K562 (cell line): ENCODE measurements at regions not wholly inside any gene's neighbourhood (a gene's known extent, or its start where the extent isn't known, plus 50 kb on each side); places are given as distances from the start of the nearest gene placed in this dataset.

Experiments
- ATAC-seq: fragments of 200-7000 bp; cut with Tn5 transposase; 3 replicates; pipeline ENCODE4 v1.9.1; 2020; ENCODE audit warnings: moderate library complexity
- BruUV-seq: library from RNA; stranded (reverse); fragments of 400-500 nt; replicated peaks from 2 replicates; lab custom pipeline; 2021; lab: Mats Ljungman, UMichigan
- CTCF ChIA-PET: fragments of 300-600 bp; formaldehyde crosslinking; extraction: SDS; loops from one replicate; lab custom pipeline; 2021; ENCODE audit warnings: low intra/inter-chr PET ratio; lab: Yijun Ruan, JAX
- POLR2A ChIA-PET: fragments of 300-600, 350-650 bp; sonication (Branson Sonifier 250); formaldehyde crosslinking; extraction: SDS; loops from one replicate; lab custom pipeline; 2021; ENCODE audit warnings: antibody characterized with exemption, inconsistent platforms; lab: Yijun Ruan, JAX
- DNase-seq, 4 experiments: peaks; one replicate each; pipeline versions ENCODE4 v3.0.0 to v3.0.0-alpha.2; 2011 to 2018; ENCODE audit warnings: low spot score in 3 of 4, mixed read lengths in 3 of 4; ENCODE audit errors: extremely low read depth in 1 of 4
- FAIRE-seq: peaks from 2 replicates; lab custom pipeline; 2011; peaks lifted over from hg19 to GRCh38; lab: Jason Lieb, UNC
- H2AFZ ChIP-seq: 2 replicates; pipeline ENCODE4 v1.6.0; 2011; ENCODE audit warnings: low read depth, low read length, control low read depth, inconsistent platforms
- H3K27ac ChIP-seq: fragments of 200-600 bp; 3 replicates; pipeline ENCODE4 v1.8.0; 2011; ENCODE audit warnings: low read depth, mild to moderate bottlenecking, control low read depth, inconsistent platforms, low read length, moderate library complexity, mixed read lengths; ENCODE audit errors: extremely low read depth
- H3K27me3 ChIP-seq, 2 experiments: fragments of 300-600 bp in 1 of 2; 2 replicates in 1 of 2; 3 replicates in 1 of 2; pipeline versions ENCODE4 v1.6.0 to v1.8.0; 2011; ENCODE audit warnings: inconsistent platforms in 2 of 2, low read length in 2 of 2, mild to moderate bottlenecking in 1 of 2, mixed read lengths in 1 of 2, moderate library complexity in 1 of 2; ENCODE audit not compliant: control insufficient read depth in 2 of 2, insufficient read depth in 2 of 2
- H3K36me3 ChIP-seq: fragments of 300-600 bp; 3 replicates; pipeline ENCODE4 v1.8.0; 2011; ENCODE audit warnings: mild to moderate bottlenecking, low read length, inconsistent platforms; ENCODE audit not compliant: control insufficient read depth, insufficient read depth
- H3K4me1 ChIP-seq, 2 experiments: fragments of 200-600 bp in 1 of 2; replicated peaks in 1 of 2; 2 replicates in 1 of 2; 3 replicates in 1 of 2; pipeline versions ENCODE4 v1.5.1 to v1.8.0; 2011; ENCODE audit warnings: inconsistent platforms in 2 of 2, low read length in 2 of 2, mild to moderate bottlenecking in 1 of 2, mixed read lengths in 1 of 2, moderate library complexity in 1 of 2; ENCODE audit not compliant: control insufficient read depth in 2 of 2, insufficient read depth in 2 of 2
- H3K4me2 ChIP-seq: 2 replicates; pipeline ENCODE4 v1.6.1; 2011; ENCODE audit warnings: low read length, control low read depth, inconsistent platforms, mixed read lengths; ENCODE audit not compliant: insufficient read depth
- H3K4me3 ChIP-seq: fragments of 200-600 bp; sonication (generic), shearing (Covaris generic); 2 replicates; pipeline ENCODE4 v1.5.1; 2016; ENCODE audit warnings: control low read depth, inconsistent platforms
- H3K79me2 ChIP-seq: fragments of 200-600 bp; 3 replicates; pipeline ENCODE4 v1.8.0; 2011; ENCODE audit warnings: low read length, inconsistent platforms; ENCODE audit not compliant: control insufficient read depth, insufficient read depth
- H3K9ac ChIP-seq, 2 experiments: 2 replicates each; pipeline versions ENCODE4 v1.6.0 to v1.6.1; 2011; ENCODE audit warnings: low read depth in 2 of 2, low read length in 2 of 2, control low read depth in 1 of 2, inconsistent platforms in 1 of 2, mild to moderate bottlenecking in 1 of 2, mixed read lengths in 1 of 2; ENCODE audit not compliant: insufficient read depth in 1 of 2
- H3K9me1 ChIP-seq: one replicate; pipeline ENCODE4 v1.6.0; 2011; ENCODE audit warnings: inconsistent platforms, mild to moderate bottlenecking, low read length, moderate library complexity; ENCODE audit not compliant: control insufficient read depth, insufficient read depth
- H3K9me3 ChIP-seq: replicated peaks from 2 replicates; pipeline ENCODE4 v1.5.1; 2011; ENCODE audit warnings: low read depth, low read length, inconsistent platforms; ENCODE audit not compliant: control insufficient read depth, insufficient read depth
- H4K20me1 ChIP-seq: replicated peaks from 2 replicates; pipeline ENCODE4 v1.6.1; 2011; ENCODE audit warnings: low read length, inconsistent platforms, mixed read lengths; ENCODE audit not compliant: control insufficient read depth, insufficient read depth
- CBFA2T3 ChIP-seq: fragments of 450-650 bp; IDR thresholded peaks from 2 replicates; pipeline ENCODE4 v1.6.1; 2017
- FOXO4 ChIP-seq: fragments of 450-650 bp; formaldehyde crosslinking; IDR thresholded peaks from 2 replicates; pipeline ENCODE4 v1.4.0; 2020; ENCODE audit warnings: mild to moderate bottlenecking, moderate library complexity
- POLR2G ChIP-seq: fragments of 200-400 bp; formaldehyde crosslinking; IDR thresholded peaks from 2 replicates; pipeline ENCODE4 v1.6.1; 2017; ENCODE audit warnings: low read depth, mild to moderate bottlenecking, antibody characterized with exemption, low read length, moderate library complexity
- PURB ChIP-seq: sonication (generic); formaldehyde crosslinking; IDR thresholded peaks from 2 replicates; pipeline ENCODE4 v1.9.0; 2021; ENCODE audit warnings: low read depth, mild to moderate bottlenecking, missing genetic modification reagents
- RBM34 ChIP-seq: fragments of 200-400 bp; formaldehyde crosslinking; IDR thresholded peaks from 2 replicates; pipeline ENCODE4 v1.6.1; 2018; ENCODE audit warnings: low read length, borderline replicate concordance; ENCODE audit not compliant: insufficient read depth
- SRSF7 ChIP-seq: fragments of 200-400 bp; formaldehyde crosslinking; optimal IDR thresholded peaks from 2 replicates; pipeline ENCODE3; 2017; ENCODE audit warnings: mild to moderate bottlenecking, low read depth, low read length
- TBL1XR1 ChIP-seq, 2 experiments: IDR thresholded peaks; 2 replicates each; pipeline ENCODE4 v1.6.1; 2012; ENCODE audit warnings: improper control_type of control experiment in 2 of 2, low read length in 2 of 2, mild to moderate bottlenecking in 1 of 2
- TRIM24 ChIP-seq, 2 experiments: fragments of 450-650 bp; IDR thresholded peaks; 2 replicates each; pipeline ENCODE4 v1.6.1; 2016
- ZBTB33 ChIP-seq: sonication (generic); formaldehyde crosslinking; IDR thresholded peaks from 2 replicates; pipeline ENCODE4 v1.8.1; 2023; ENCODE audit warnings: mild to moderate bottlenecking, missing genetic modification reagents
- ZC3H8 ChIP-seq: fragments of 450-650 bp; IDR thresholded peaks from 2 replicates; pipeline ENCODE4 v1.6.1; 2017
- ZNF766 ChIP-seq: fragments of 200-800 bp; sonication (Bioruptor generic); conservative IDR thresholded peaks from 2 replicates; pipeline ENCODE4 v1.6.1; 2016; ENCODE audit warnings: missing genetic modification characterization, missing compliant biosample characterization
- WGBS: fragments of 100-300 bp; shearing (Covaris generic); methylation state at CpG from one replicate; pipeline ENCODE4 v1.1.6; 2016; ENCODE audit warnings: low coverage, mixed read lengths; ENCODE audit not compliant: insufficient coverage; ENCODE audit errors: missing lambda C conversion rate; 5-methylcytosine and 5-hydroxymethylcytosine counted together
- in situ Hi-C: fragments of 300-500 bp; cut with MboI; formaldehyde crosslinking; loops from 4 replicates; pipeline ENCODE4 v1.15.0; 2018; ENCODE audit warnings: inconsistent platforms, mixed read lengths
- intact Hi-C: fragments of 100-400 bp; cut with micrococcal nuclease; formaldehyde crosslinking; loops from 2 replicates; pipeline ENCODE4 v1.14.2; 2022

GRCh38 chr1:94315552-94316116 lies 78.2 kb upstream of the ARHGAP29 start:
- POLR2A ChIA-PET: no interaction called here
- FAIRE-seq (no peak), ATAC-seq (no peak), DNase-seq (no peak)
- no peak overlapping the region for H3K27ac ChIP-seq
- H2AFZ ChIP-seq: no peak overlapping the region
- no peaks in the 10 kb centered on the region for H3K36me3 ChIP-seq
- no peaks in the 10 kb centered on the region for H4K20me1 ChIP-seq
- intact Hi-C loops (no loop called here), in situ Hi-C loops (no loop called here)
- no peak for TF ChIP-seq FOXO4 (CRISPR knock-in tag)
- no peak overlapping the region for H3K4me3 ChIP-seq
- H3K9ac ChIP-seq: no peak overlapping the region
- 0 out of 5 replicates have a peak, but pooled peaks cover 0 to 4% of the 10 kb centered on the region in 2 experiments for H3K27me3 ChIP-seq
- no peaks in the 10 kb centered on the region for H3K79me2 ChIP-seq
- H3K9me3 ChIP-seq: no peaks in the 10 kb centered on the region
- 0% methylated on average over 1 of the region's 1 CpG for WGBS
- BruUV-seq: no TSS peak
- H3K4me2 ChIP-seq: no peak overlapping the region
- no peaks in the 10 kb centered on the region for H3K4me1 ChIP-seq
- H3K9me1 ChIP-seq: no peaks in the 10 kb centered on the region
- CTCF ChIA-PET: no interaction called here

GRCh38 chr1:94314222-94314858 lies 77.0 kb upstream of the ARHGAP29 start:
- ATAC-seq: no peak
- ChIA-PET CTCF (no interaction called here), POLR2A (interaction anchor here (0.6 to 0.7 kb wide), 2 partner anchors 48 to 395 kb away, joined by 3 read pairs; no protein-coding TSS in a partner anchor)
- Histone ChIP-seq H3K9me1 (no peaks in the 10 kb centered on the region), H4K20me1 (no peaks in the 10 kb centered on the region), H2AFZ (no peak overlapping the region), H3K4me2 (no peak overlapping the region)
- DNase-seq: no peak
- TF ChIP-seq ZBTB33 (CRISPR knock-in tag) (no peak), PURB (CRISPR knock-in tag) (no peak), SRSF7 (no peak), POLR2G (no peak), ZNF766 (no peak), TBL1XR1 (IDR thresholded peaks at IDR 0.05; ENCODE audit: low read length in 2 of 2) (no peak), TRIM24 (IDR thresholded peaks at IDR 0.05) (no peak), CBFA2T3 (no peak), RBM34 (no peak), ZC3H8 (no peak)
- TF ChIP-seq, all 486 proteins: peak for 0
- no peaks in the 10 kb centered on the region for H3K9me3 ChIP-seq
- in situ Hi-C loops (no loop called here), intact Hi-C loops (no loop called here)
- H3K36me3 ChIP-seq: no peaks in the 10 kb centered on the region
- H3K9ac ChIP-seq: no peak overlapping the region
- BruUV-seq: no TSS peak
- no peak for FAIRE-seq
- WGBS: 0% methylated on average over 2 of the region's 2 CpGs
- no peak overlapping the region for H3K27ac ChIP-seq
- 0 out of 5 replicates have a peak, but pooled peaks cover 0 to under 1% of the 10 kb centered on the region in 2 experiments for H3K27me3 ChIP-seq
- no peaks in the 10 kb centered on the region for H3K79me2 ChIP-seq
- no peak overlapping the region for H3K4me3 ChIP-seq
- no peaks in the 10 kb centered on the region for H3K4me1 ChIP-seq
